ENCODE measurements at regions not wholly inside any gene's neighbourhood (a gene's known extent, or its start where the extent isn't known, plus 50 kb on each side); places are given as distances from the start of the nearest gene placed in this dataset.
A peak's percentile ranks its signal among the peaks of the same experiment; 100 is the strongest.

GRCh38 chr6:106735828-106736227 is 106.5 kb downstream of the QRSL1 start:
- Histone ChIP-seq H3K4me1 (ENCODE audit: control insufficient read depth in 2 of 2, insufficient read depth in 2 of 2, low read length in 2 of 2) (peaks cover 30 to 34% of the 10 kb centered on the region in 2 donors), H3K79me2 (ENCODE audit: control insufficient read depth, insufficient read depth, low read length) (no peaks in the 10 kb centered on the region), H3K27me3 (replicated peaks in 1 of 4; ENCODE audit: control extremely low read depth in 1 of 4, control insufficient read depth in 3 of 4, insufficient read depth in 4 of 4, low read length in 3 of 4) (no peaks in the 10 kb centered on the region), H3K4me2 (replicated peaks; ENCODE audit: low read depth, low read length, poor library complexity, severe bottlenecking) (peak overlapping the region; percentile 38), H2AFZ (ENCODE audit: insufficient read depth, low read depth, low read length, poor library complexity, severe bottlenecking) (no peak overlapping the region), H4K20me1 (ENCODE audit: control insufficient read depth, insufficient read depth, low read length, poor library complexity, severe bottlenecking) (no peaks in the 10 kb centered on the region), H3K9me3 (ENCODE audit: control extremely low read depth in 1 of 3, control insufficient read depth in 2 of 3, insufficient read depth in 1 of 3, low read length in 2 of 3) (peaks cover 0 to 6% (median 4%) of the 10 kb centered on the region in 3 donors), H3K27ac (ENCODE audit: low read length in 2 of 2) (peak overlapping the region in 1 of 2 donors; percentile 18), H3K9ac (ENCODE audit: low read length) (no peak overlapping the region), H3K4me3 (ENCODE audit: control extremely low read depth in 1 of 5, extremely low read depth in 1 of 5, insufficient read depth in 1 of 5, low read depth in 2 of 5, low read length in 4 of 5) (no peak overlapping the region), H3K36me3 (replicated peaks in 1 of 2; ENCODE audit: control extremely low read depth in 1 of 2, control insufficient read depth in 1 of 2, extremely low read depth in 1 of 2, insufficient read depth in 2 of 2, low read length in 1 of 2) (no peaks in the 10 kb centered on the region)
- H3K27me3 Mint-ChIP-seq: no peaks in the 10 kb centered on the region
- peak overlapping the region; percentile 11 for H3K4me3 Mint-ChIP-seq
- H3K27ac Mint-ChIP-seq: peak overlapping the region; percentile 73
- DNase-seq (no peak), ATAC-seq (ENCODE audit: low read depth) (no peak)
- ChIA-PET CTCF (interaction anchor here (1.0 kb wide), 1 partner anchor 243 kb away, joined by 3 read pairs; no protein-coding TSS in a partner anchor), POLR2A (no interaction called here)
- intact Hi-C loops (cut with micrococcal nuclease): no loop called here
- TF ChIP-seq, protein P1, sequence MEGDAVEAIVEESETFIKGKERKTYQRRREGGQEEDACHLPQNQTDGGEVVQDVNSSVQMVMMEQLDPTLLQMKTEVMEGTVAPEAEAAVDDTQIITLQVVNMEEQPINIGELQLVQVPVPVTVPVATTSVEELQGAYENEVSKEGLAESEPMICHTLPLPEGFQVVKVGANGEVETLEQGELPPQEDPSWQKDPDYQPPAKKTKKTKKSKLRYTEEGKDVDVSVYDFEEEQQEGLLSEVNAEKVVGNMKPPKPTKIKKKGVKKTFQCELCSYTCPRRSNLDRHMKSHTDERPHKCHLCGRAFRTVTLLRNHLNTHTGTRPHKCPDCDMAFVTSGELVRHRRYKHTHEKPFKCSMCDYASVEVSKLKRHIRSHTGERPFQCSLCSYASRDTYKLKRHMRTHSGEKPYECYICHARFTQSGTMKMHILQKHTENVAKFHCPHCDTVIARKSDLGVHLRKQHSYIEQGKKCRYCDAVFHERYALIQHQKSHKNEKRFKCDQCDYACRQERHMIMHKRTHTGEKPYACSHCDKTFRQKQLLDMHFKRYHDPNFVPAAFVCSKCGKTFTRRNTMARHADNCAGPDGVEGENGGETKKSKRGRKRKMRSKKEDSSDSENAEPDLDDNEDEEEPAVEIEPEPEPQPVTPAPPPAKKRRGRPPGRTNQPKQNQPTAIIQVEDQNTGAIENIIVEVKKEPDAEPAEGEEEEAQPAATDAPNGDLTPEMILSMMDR (IDR thresholded peaks at IDR 0.05): no peak
- no peak for TF ChIP-seq EZH2 (IDR thresholded peaks at IDR 0.05; ENCODE audit: borderline replicate concordance, insufficient read depth, low read depth, low read length, poor library complexity, severe bottlenecking)
- peaks cover 66% of the 10 kb centered on the region for H3K4me1 Mint-ChIP-seq
- H3K9me3 Mint-ChIP-seq (ENCODE audit: insufficient read depth): no peaks in the 10 kb centered on the region

GRCh38 chr6:106735136-106735633 is 105.8 kb downstream of the QRSL1 start:
- H3K36me3 ChIP-seq (replicated peaks in 1 of 2; ENCODE audit: control extremely low read depth in 1 of 2, control insufficient read depth in 1 of 2, extremely low read depth in 1 of 2, insufficient read depth in 2 of 2, low read length in 1 of 2): no peaks in the 10 kb centered on the region
- H4K20me1 ChIP-seq (ENCODE audit: control insufficient read depth, insufficient read depth, low read length, poor library complexity, severe bottlenecking): no peaks in the 10 kb centered on the region
- H3K27ac ChIP-seq (ENCODE audit: low read length in 2 of 2): peak overlapping the region; percentile 18 to 20
- peaks cover 68% of the 10 kb centered on the region for H3K4me1 Mint-ChIP-seq
- 75% methylated on average over 1 of the region's 3 CpGs for WGBS (ENCODE audit: insufficient coverage)
- no peaks in the 10 kb centered on the region for H3K27me3 Mint-ChIP-seq
- ATAC-seq (ENCODE audit: low read depth) (peak; percentile 61), DNase-seq (peak; percentile 24)
- H3K4me1 ChIP-seq (ENCODE audit: control insufficient read depth in 2 of 2, insufficient read depth in 2 of 2, low read length in 2 of 2): peaks cover 30 to 35% of the 10 kb centered on the region in 2 donors
- H3K9me3 ChIP-seq (ENCODE audit: control extremely low read depth in 1 of 3, control insufficient read depth in 2 of 3, insufficient read depth in 1 of 3, low read length in 2 of 3): peaks cover 0 to 6% (median 4%) of the 10 kb centered on the region in 3 donors
- POLR2A ChIA-PET: no interaction called here
- no peaks in the 10 kb centered on the region for H3K9me3 Mint-ChIP-seq (ENCODE audit: insufficient read depth)
- no peak overlapping the region for H3K4me3 ChIP-seq (ENCODE audit: control extremely low read depth in 1 of 5, extremely low read depth in 1 of 5, insufficient read depth in 1 of 5, low read depth in 2 of 5, low read length in 4 of 5)
- no peak overlapping the region for H2AFZ ChIP-seq (ENCODE audit: insufficient read depth, low read depth, low read length, poor library complexity, severe bottlenecking)
- TF ChIP-seq, protein P1 (IDR thresholded peaks at IDR 0.05): no peak
- TF ChIP-seq EZH2 (IDR thresholded peaks at IDR 0.05; ENCODE audit: borderline replicate concordance, insufficient read depth, low read depth, low read length, poor library complexity, severe bottlenecking): no peak
- peak overlapping the region; percentile 55 for H3K4me3 Mint-ChIP-seq
- peak overlapping the region; percentile 12 for H3K9ac ChIP-seq (ENCODE audit: low read length)
- H3K27me3 ChIP-seq (replicated peaks in 1 of 4; ENCODE audit: control extremely low read depth in 1 of 4, control insufficient read depth in 3 of 4, insufficient read depth in 4 of 4, low read length in 3 of 4): no peaks in the 10 kb centered on the region
- CTCF ChIA-PET: interaction anchor here (1.0 kb wide), 1 partner anchor 244 kb away, joined by 3 read pairs; no protein-coding TSS in a partner anchor
- no peaks in the 10 kb centered on the region for H3K79me2 ChIP-seq (ENCODE audit: control insufficient read depth, insufficient read depth, low read length)
- peak overlapping the region; percentile 38 for H3K4me2 ChIP-seq (replicated peaks; ENCODE audit: low read depth, low read length, poor library complexity, severe bottlenecking)
- peak overlapping the region; percentile 73 for H3K27ac Mint-ChIP-seq
- intact Hi-C loops (cut with micrococcal nuclease): no loop called here
